ENCODE measurements at regions not wholly inside any gene's neighbourhood (a gene's known extent, or its start where the extent isn't known, plus 50 kb on each side); places are given as distances from the start of the nearest gene placed in this dataset.

GRCh38 chr2:23124214-23124750 lies 260.7 kb upstream of the KLHL29 start:
- Mint-ChIP-seq H3K27me3 (ENCODE audit: low read depth in 2 of 2) (peaks cover 0 to 2% of the 10 kb centered on the region in 2 donors), H3K27ac (no peak overlapping the region), H3K4me1 (no peaks in the 10 kb centered on the region), H3K36me3 (no peaks in the 10 kb centered on the region), H3K4me3 (no peak overlapping the region), H3K9me3 (peaks cover 0 to 10% of the 10 kb centered on the region in 2 donors)
- DNase-seq (no peak), ATAC-seq (no peak)
- no peaks in the 10 kb centered on the region for H3K27me3 ChIP-seq (ENCODE audit: control insufficient read depth, insufficient read depth, low read length)
- no peaks in the 10 kb centered on the region for H3K9me3 ChIP-seq (ENCODE audit: control insufficient read depth, insufficient read depth, low read length)
- H3K4me3 ChIP-seq (ENCODE audit: low read length): no peak overlapping the region
- no peaks in the 10 kb centered on the region for H3K4me1 ChIP-seq (ENCODE audit: control insufficient read depth, insufficient read depth, low read length)
- no peak overlapping the region for H3K27ac ChIP-seq (ENCODE audit: low read length)
- no peaks in the 10 kb centered on the region for H3K36me3 ChIP-seq (ENCODE audit: control insufficient read depth, insufficient read depth, low read length)
- TF ChIP-seq, protein P1, sequence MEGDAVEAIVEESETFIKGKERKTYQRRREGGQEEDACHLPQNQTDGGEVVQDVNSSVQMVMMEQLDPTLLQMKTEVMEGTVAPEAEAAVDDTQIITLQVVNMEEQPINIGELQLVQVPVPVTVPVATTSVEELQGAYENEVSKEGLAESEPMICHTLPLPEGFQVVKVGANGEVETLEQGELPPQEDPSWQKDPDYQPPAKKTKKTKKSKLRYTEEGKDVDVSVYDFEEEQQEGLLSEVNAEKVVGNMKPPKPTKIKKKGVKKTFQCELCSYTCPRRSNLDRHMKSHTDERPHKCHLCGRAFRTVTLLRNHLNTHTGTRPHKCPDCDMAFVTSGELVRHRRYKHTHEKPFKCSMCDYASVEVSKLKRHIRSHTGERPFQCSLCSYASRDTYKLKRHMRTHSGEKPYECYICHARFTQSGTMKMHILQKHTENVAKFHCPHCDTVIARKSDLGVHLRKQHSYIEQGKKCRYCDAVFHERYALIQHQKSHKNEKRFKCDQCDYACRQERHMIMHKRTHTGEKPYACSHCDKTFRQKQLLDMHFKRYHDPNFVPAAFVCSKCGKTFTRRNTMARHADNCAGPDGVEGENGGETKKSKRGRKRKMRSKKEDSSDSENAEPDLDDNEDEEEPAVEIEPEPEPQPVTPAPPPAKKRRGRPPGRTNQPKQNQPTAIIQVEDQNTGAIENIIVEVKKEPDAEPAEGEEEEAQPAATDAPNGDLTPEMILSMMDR (IDR thresholded peaks at IDR 0.05): no peak
- WGBS (ENCODE audit: insufficient coverage): 85% methylated on average over 7 of the region's 7 CpGs
- intact Hi-C loops (cut with micrococcal nuclease): no loop called here

GRCh38 chr2:23127465-23127864 lies 257.5 kb upstream of the KLHL29 start:
- no peaks in the 10 kb centered on the region for H3K27me3 ChIP-seq (ENCODE audit: control insufficient read depth, insufficient read depth, low read length)
- 60% methylated on average over 4 of the region's 4 CpGs for WGBS (ENCODE audit: insufficient coverage)
- Mint-ChIP-seq H3K4me1 (no peaks in the 10 kb centered on the region), H3K36me3 (no peaks in the 10 kb centered on the region), H3K4me3 (no peak overlapping the region), H3K27ac (no peak overlapping the region), H3K9me3 (peaks cover 4 to 6% of the 10 kb centered on the region in 2 donors), H3K27me3 (ENCODE audit: low read depth in 2 of 2) (peaks cover 0 to 2% of the 10 kb centered on the region in 2 donors)
- no peaks in the 10 kb centered on the region for H3K4me1 ChIP-seq (ENCODE audit: control insufficient read depth, insufficient read depth, low read length)
- DNase-seq (no peak), ATAC-seq (no peak)
- intact Hi-C loops (cut with micrococcal nuclease): no loop called here
- no peaks in the 10 kb centered on the region for H3K9me3 ChIP-seq (ENCODE audit: control insufficient read depth, insufficient read depth, low read length)
- TF ChIP-seq, protein P1 (IDR thresholded peaks at IDR 0.05): no peak
- no peak overlapping the region for H3K4me3 ChIP-seq (ENCODE audit: low read length)
- H3K27ac ChIP-seq (ENCODE audit: low read length): no peak overlapping the region
- H3K36me3 ChIP-seq (ENCODE audit: control insufficient read depth, insufficient read depth, low read length): no peaks in the 10 kb centered on the region

DNA sequence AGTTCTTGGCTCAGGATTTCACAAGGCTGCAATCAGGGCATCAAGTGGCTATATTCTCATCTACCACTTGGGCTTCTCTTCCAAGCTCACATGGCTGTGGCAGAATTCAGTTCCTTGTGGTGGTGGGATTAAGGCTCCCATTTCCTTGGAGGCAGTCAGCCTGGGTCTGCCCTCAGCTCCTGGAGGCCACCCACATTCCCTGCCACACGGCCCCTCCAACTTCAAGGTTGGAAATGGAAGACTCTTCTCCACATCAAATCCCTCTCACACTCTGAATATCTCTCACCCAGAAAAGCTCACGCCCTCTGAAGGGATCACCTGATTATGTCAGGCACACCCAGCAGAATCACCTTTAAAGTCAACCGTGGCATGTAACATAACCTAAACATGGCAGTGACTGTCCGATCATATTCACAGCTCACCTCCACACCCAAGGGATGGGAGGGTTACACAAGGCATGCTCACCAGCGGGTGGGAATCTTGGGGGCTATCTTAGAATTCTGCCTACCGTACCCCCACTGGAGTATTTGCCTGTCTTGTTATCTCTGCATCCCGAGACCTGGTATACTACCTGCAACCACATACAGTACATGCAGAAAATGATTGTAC lies 256.2 kb upstream of the KLHL29 start:
- WGBS (ENCODE audit: insufficient coverage): 89% methylated on average over 7 of the region's 7 CpGs
- H3K4me1 ChIP-seq (ENCODE audit: control insufficient read depth, insufficient read depth, low read length): no peaks in the 10 kb centered on the region
- H3K4me1 Mint-ChIP-seq: no peaks in the 10 kb centered on the region
- intact Hi-C loops (cut with micrococcal nuclease): no loop called here
- H3K9me3 Mint-ChIP-seq: peaks cover 5% of the 10 kb centered on the region in 2 donors
- no peak overlapping the region for H3K4me3 Mint-ChIP-seq
- ATAC-seq (no peak), DNase-seq (no peak)
- H3K27me3 Mint-ChIP-seq (ENCODE audit: low read depth in 2 of 2): peaks cover 0 to 2% of the 10 kb centered on the region in 2 donors
- H3K27ac ChIP-seq (ENCODE audit: low read length): no peak overlapping the region
- H3K36me3 ChIP-seq (ENCODE audit: control insufficient read depth, insufficient read depth, low read length): no peaks in the 10 kb centered on the region
- no peaks in the 10 kb centered on the region for H3K27me3 ChIP-seq (ENCODE audit: control insufficient read depth, insufficient read depth, low read length)
- TF ChIP-seq, protein P1 (IDR thresholded peaks at IDR 0.05): no peak
- no peak overlapping the region for H3K4me3 ChIP-seq (ENCODE audit: low read length)
- no peaks in the 10 kb centered on the region for H3K9me3 ChIP-seq (ENCODE audit: control insufficient read depth, insufficient read depth, low read length)
- no peaks in the 10 kb centered on the region for H3K36me3 Mint-ChIP-seq
- no peak overlapping the region for H3K27ac Mint-ChIP-seq
